ENCODE measurements at regions not wholly inside any gene's neighbourhood (a gene's known extent, or its start where the extent isn't known, plus 50 kb on each side); places are given as distances from the start of the nearest gene placed in this dataset.

DNA sequence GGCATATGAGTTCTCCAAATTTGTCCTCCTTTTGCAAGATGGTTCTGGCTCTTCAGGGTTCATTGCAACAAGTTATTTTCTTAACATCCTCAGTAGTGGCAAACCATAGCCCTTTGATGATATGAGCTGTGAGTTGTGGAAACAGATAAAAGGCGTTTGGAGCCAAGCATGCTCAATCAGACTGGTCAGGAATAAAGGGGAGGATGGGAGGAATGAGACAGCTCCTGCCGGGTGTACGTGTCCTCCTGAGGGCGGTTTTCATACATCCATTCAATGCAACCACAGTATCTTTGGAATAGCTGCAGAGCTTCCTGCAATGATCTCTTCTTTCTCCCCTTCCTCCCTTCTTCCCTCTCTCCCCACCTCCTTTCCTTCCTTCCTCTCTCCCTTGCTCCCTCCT, 245.8 kb downstream of the GLI2 start:
- TF ChIP-seq, protein P1, sequence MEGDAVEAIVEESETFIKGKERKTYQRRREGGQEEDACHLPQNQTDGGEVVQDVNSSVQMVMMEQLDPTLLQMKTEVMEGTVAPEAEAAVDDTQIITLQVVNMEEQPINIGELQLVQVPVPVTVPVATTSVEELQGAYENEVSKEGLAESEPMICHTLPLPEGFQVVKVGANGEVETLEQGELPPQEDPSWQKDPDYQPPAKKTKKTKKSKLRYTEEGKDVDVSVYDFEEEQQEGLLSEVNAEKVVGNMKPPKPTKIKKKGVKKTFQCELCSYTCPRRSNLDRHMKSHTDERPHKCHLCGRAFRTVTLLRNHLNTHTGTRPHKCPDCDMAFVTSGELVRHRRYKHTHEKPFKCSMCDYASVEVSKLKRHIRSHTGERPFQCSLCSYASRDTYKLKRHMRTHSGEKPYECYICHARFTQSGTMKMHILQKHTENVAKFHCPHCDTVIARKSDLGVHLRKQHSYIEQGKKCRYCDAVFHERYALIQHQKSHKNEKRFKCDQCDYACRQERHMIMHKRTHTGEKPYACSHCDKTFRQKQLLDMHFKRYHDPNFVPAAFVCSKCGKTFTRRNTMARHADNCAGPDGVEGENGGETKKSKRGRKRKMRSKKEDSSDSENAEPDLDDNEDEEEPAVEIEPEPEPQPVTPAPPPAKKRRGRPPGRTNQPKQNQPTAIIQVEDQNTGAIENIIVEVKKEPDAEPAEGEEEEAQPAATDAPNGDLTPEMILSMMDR (IDR thresholded peaks at IDR 0.05; ENCODE audit: low read depth, low read length) = no peak
- no peak for TF ChIP-seq POLR2A (IDR thresholded peaks at IDR 0.05; ENCODE audit: extremely low read depth, insufficient read length)

Measured in NB4 (cell line).